Keratinocyte (primary cell): ENCODE measurements at regions not wholly inside any gene's neighbourhood (a gene's known extent, or its start where the extent isn't known, plus 50 kb on each side); places are given as distances from the start of the nearest gene placed in this dataset.

Experiments
- CTCF ChIP-seq, 3 experiments: IDR thresholded peaks in 1 of 3; conservative IDR thresholded peaks in 1 of 3; optimal IDR thresholded peaks in 1 of 3; 2 replicates in 2 of 3; 3 replicates in 1 of 3; pipeline versions ENCODE3 to v1.5.1; 2011; ENCODE audit warnings: low read length in 3 of 3, mild to moderate bottlenecking in 3 of 3, moderate library complexity in 2 of 3, control low read depth in 1 of 3, inconsistent platforms in 1 of 3; ENCODE audit not compliant: insufficient read depth in 2 of 3; ENCODE audit errors: extremely low read depth in 1 of 3
- EZH2 ChIP-seq: IDR thresholded peaks from one replicate; pipeline ENCODE4 v1.6.1; 2012; ENCODE audit warnings: inconsistent platforms, mild to moderate bottlenecking, low read length, moderate library complexity

- TF ChIP-seq EZH2 (no peak), CTCF (optimal IDR thresholded peaks at IDR 0.05 in 1 of 3, IDR thresholded peaks at IDR 0.05 in 1 of 3, conservative IDR thresholded peaks at IDR 0.05 in 1 of 3; ENCODE audit: extremely low read depth in 1 of 3, insufficient read depth in 2 of 3, low read length in 3 of 3) (no peak)
Measured at GRCh38 chr7:46230298-46230989, 309.4 kb upstream of the IGFBP3 start.
